Neural progenitor cell (in vitro differentiated cells): ENCODE measurements at regions not wholly inside any gene's neighbourhood (a gene's known extent, or its start where the extent isn't known, plus 50 kb on each side); places are given as distances from the start of the nearest gene placed in this dataset.

ENCODE experiments used
- EZH2phosphoT487 ChIP-seq: fragments of 200-600 bp; sonication (generic); IDR thresholded peaks from 2 replicates; pipeline ENCODE4 v1.6.1; 2017; ENCODE audit warnings: antibody characterized with exemption
- TF ChIP-seq, protein P1 (sequence below): fragments of 200-600 bp; sonication (generic); IDR thresholded peaks from 2 replicates; pipeline ENCODE4 v1.5.1; 2017; ENCODE audit warnings: antibody characterized with exemption, mild to moderate bottlenecking

DNA sequence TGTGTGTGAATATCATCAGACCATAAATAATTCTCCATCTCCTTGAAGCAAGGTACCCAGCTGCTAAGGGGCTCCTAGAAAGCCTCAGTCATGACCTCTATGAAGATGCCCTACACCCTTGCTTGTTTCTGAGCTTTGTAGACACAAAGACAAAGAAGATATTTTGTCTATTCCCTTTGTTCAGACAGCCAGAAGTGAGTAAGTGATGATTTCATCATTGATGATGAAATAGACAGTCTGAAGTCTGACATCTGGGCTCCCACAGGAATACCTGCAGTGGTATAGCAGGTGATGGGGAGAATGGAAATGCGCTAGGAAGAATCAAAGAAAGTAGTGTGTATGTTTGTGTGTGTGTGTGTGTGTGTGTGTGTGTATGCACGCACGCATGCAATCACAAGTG, 82.2 kb upstream of the DPT start:
- TF ChIP-seq, protein P1, sequence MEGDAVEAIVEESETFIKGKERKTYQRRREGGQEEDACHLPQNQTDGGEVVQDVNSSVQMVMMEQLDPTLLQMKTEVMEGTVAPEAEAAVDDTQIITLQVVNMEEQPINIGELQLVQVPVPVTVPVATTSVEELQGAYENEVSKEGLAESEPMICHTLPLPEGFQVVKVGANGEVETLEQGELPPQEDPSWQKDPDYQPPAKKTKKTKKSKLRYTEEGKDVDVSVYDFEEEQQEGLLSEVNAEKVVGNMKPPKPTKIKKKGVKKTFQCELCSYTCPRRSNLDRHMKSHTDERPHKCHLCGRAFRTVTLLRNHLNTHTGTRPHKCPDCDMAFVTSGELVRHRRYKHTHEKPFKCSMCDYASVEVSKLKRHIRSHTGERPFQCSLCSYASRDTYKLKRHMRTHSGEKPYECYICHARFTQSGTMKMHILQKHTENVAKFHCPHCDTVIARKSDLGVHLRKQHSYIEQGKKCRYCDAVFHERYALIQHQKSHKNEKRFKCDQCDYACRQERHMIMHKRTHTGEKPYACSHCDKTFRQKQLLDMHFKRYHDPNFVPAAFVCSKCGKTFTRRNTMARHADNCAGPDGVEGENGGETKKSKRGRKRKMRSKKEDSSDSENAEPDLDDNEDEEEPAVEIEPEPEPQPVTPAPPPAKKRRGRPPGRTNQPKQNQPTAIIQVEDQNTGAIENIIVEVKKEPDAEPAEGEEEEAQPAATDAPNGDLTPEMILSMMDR: no peak
- no peak for TF ChIP-seq EZH2phosphoT487
